ENCODE measurements at regions not wholly inside any gene's neighbourhood (a gene's known extent, or its start where the extent isn't known, plus 50 kb on each side); places are given as distances from the start of the nearest gene placed in this dataset.

DNA sequence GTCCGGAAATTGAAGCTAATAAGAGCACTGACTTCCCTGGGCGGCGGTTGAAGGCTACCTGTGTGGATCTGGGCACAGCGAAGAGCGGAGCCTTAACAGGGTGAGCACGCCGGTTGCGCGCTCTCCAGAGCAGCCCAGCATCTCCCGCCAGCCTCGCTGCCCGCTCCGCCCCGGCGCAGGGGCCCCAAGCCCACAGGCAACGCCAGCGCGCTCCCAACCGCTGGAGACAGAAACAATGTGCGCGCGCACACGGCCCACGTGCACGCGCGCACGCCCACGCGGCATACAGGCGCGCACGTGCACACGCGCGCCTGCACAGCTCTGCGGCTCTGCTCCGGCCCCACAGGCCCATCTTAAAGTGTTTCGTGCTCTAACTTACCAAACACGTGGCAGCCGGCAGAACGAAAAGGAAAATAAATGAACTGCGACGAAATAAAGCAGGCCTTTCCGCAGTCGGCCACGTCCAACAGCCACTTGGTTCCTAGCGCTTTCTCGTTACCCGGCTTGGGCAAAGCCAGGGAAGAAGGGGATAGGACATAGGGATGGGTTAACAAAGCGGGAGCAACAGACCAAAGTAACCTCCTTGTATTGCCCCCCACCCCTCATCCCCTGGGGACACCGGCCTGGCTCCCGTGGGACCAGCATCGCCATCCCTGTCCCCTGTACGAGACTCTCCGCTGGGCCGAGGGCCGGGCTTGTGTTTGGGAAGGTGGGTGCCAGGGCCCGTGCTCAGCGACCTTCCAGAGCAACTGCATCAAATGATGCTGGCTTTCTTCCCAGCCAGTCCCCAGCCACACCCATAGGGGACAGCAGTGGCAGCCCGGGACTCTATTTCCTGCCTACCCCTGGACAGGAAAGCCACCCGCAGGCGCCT, 203.7 kb downstream of the ABHD5 start:
- peak; percentile 9 to 36 (median 35) for DNase-seq (ENCODE audit: low read depth in 3 of 3)

GRCh38 chr3:43895573-43895972, 204.8 kb downstream of the ABHD5 start:
- DNase-seq (ENCODE audit: low read depth in 3 of 3) = no peak

DNA sequence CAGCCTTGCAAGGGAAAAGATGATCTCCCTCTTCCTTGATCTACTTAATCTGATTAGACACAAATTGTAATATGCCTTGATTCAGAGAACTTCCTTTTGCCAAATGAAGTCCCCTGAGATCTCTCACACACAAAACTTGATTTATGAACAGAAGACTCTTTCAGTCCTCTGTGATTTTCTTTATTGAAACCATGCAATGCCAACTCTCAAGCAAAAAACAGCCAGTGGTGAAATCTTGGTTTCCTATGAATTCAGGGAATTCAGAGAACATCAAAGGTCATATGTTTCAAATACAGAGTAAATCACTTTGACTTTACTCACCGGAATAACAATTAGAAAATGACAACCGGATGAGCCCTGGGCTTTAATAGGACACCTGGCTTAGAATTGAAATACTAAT, 211.7 kb downstream of the ABHD5 start:
- no peak for DNase-seq (ENCODE audit: low read depth in 3 of 3)

DNA sequence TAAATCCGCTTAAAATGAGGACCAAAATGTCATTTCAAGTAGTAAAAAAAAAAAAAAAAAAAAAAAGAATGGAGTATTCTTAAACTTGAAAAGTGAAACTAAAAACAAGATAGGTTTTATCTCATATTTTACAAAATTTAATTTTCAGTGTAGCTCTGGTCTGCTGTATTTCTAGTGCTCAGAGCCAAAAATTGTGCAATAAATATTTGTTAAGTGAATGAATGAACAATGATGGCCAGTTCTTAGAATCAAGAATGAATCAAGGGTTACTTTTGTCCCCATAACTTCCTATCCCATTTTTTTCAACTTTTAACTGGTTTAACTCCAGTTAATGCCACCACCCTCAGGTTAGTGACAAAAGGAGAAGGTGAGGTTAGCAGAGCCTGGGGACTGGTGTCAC, 214.4 kb downstream of the ABHD5 start:
- DNase-seq (ENCODE audit: low read depth in 3 of 3) = no peak

DNA sequence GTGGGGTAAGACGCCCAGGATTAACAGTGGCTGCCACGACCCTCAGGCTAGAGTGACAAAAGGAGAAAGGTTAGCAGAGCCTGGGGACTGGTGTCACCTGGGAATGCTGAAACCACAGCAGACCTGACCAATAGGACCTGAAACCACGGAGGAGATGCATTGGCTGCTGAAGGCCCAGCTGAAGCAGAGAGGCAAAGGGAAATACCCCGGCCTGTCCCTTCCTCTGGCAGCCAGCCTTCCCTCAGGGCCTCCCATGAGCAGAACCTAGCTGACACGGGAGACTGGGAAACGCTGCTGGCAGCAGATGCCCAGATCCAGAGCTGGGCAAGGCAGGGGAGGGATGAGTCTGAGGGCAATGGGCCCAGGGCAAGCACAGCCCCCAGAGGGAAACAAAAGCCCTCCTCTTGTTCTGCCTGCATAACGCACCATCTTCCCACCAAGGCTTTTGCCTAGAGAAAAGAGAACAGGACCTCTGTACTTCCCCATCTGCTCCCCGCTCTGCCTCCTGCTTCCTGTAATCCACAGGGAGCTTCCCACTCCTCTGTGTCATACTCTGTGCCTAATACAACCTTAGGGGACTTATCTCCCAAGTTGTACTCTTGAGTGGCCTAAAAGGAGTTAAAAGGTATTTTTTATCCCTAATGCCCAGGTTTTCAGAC, 216.2 kb downstream of the ABHD5 start:
- DNase-seq (ENCODE audit: low read depth in 3 of 3) = no peak

DNA sequence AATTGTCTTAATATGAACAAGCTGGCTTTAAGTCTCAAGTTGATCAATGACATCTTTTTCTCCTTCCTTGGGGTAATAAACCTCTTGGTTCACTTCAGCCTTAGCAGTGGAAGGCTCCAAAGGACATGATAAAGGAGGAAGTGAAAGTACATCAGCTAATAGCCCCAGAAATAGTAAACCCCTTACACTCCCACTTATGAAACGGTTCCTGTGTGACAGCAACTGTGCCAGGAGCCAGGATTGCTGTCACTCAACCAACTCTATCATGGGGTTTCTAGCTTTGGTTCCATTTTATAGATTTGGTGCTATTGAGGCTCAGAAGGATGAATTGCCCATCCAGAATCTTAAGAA, 216.7 kb downstream of the ABHD5 start:
- DNase-seq (ENCODE audit: low read depth in 3 of 3) = no peak

- no peak for DNase-seq (ENCODE audit: low read depth in 3 of 3)
Measured at GRCh38 chr3:43908456-43908855, 217.7 kb downstream of the ABHD5 start.

DNA sequence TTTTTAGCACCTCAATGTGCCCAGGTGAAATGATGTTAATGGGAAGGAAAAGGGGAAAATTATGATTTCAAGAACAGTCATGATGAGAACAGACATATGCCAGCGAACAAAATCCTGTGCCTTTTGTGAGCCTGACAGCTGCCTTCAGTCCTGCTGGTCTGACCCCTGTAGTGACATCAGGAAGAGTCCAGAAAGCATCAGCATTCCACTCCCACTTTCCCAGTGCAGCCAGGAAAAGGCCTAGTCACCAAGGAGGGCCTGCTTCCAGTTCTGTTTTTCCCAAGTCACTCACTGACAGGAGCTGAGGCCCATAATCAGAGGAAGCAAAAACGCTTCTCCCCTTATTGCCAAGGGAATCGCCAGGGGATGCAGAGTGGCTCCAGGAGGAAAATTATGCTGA, 218.4 kb downstream of the ABHD5 start:
- no peak for DNase-seq (ENCODE audit: low read depth in 3 of 3)

DNA sequence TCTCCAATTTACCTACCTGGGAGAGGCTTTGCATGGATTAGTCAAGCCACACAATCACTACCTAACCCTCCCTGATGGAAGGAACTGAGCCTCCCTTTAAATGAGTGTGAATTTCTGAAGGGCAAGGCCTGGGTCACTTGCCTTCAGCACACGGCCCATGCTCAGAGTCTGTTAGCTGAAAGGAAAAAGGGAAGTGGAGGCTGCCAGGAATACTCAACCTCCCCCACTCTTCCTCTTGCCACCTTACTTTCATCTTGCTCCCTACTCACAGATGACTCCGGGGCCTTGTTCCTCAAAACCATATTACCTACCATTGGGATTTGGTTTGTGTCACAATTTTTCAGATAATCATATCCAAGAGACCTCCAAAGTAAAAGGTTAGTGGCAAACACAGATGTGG, 220.0 kb downstream of the ABHD5 start:
- no peak for DNase-seq (ENCODE audit: low read depth in 3 of 3)

- no peak for DNase-seq (ENCODE audit: low read depth in 3 of 3)
Measured at GRCh38 chr3:43913036-43913948, 222.6 kb downstream of the ABHD5 start.

- DNase-seq (ENCODE audit: low read depth in 3 of 3) = no peak
Measured at GRCh38 chr3:43914269-43914668, 223.5 kb downstream of the ABHD5 start.

- no peak for DNase-seq (ENCODE audit: low read depth in 3 of 3)
Measured at GRCh38 chr3:43915546-43915945, 224.8 kb downstream of the ABHD5 start.

DNA sequence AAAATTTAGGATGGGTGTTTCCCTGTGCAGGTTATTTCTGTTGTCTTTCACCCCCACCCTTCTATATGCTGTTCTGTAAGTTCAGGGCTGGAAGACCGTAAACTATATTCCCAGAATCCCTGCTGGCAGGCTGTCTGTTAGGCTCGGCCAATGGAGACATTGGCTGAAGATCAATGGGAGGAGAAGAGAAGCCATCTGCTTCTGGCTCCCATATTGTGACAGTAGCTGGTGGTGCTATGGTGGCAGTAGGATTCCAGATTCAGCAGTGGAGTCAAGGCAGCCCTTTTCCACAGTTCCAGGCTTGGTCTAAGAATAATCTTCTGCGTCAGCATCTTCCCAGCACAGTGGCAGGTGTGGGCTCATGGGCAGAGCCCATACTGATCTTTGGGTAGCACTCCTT, 226.6 kb downstream of the ABHD5 start:
- no peak for DNase-seq (ENCODE audit: low read depth in 3 of 3)

- DNase-seq (ENCODE audit: low read depth in 3 of 3) = no peak
Measured at GRCh38 chr3:43919029-43919428, 228.3 kb downstream of the ABHD5 start.

DNA sequence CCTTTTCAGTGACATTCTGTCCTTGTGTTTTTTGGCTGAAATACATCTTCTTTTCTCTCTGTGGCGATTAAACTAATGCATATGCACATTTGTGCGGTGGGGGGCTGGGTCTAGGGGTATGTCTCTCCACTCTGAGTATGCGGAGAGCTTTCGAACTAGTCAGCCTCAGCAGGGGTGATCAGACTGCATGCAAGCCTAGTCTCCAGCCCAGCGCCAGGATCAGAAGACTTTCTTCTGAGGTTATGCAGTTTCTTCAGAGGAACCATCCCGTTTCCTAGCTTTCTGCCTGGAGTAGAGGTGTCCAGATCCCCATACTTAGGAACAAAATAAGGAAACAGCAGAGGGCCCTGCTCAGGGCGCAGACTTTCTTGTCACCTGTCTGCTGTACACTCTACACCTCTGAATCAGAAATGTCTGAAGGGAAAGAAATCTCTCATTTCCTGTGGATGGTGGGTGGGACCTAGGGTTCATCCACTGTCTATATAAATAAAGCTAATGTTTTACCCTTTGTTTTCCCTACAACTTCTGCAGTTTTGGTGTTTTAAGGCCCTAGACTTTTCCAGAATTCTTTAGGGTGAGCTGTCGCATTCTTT, 230.4 kb downstream of the ABHD5 start:
- DNase-seq (ENCODE audit: low read depth in 3 of 3) = no peak

GRCh38 chr3:43922374-43922773, 231.6 kb downstream of the ABHD5 start:
- no peak for DNase-seq (ENCODE audit: low read depth in 3 of 3)

DNA sequence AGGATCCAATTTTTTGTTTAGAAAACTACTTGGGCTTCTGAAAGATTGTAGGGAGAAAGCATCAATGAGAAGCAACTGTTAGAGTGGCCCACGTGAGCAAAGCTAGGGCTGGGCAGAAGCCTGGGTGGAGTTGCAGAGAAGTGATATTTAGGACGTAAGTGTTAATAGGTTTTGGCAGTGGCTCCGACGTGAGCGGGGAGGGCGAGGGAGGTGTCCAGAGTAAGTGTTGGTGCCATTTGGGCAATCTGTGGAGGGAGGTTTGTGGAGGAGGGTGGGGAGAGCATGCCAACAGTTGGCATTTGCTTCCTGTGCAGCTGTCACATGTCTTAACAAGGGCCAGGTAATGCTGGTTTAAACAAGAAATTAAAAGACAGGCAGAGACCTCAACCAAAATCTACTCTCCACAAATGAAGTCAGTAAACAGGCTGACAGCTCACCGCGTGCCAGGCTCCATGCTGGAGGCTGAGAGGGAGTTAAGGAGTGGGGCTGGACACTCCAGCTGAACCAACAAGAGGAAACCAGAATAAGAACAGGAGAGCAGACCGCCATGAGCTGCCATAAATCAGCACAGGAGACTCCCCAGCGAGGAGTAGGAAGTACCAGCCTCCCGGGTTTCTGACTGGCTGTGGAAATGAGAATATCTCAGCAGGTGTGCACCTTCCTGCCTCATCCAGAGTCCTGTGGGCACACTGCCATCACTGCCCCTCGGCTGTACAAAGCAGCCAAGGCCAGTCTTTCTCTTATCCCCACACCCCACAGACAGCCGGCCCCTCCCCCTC, 232.6 kb downstream of the ABHD5 start:
- DNase-seq (ENCODE audit: low read depth in 3 of 3) = no peak

DNA sequence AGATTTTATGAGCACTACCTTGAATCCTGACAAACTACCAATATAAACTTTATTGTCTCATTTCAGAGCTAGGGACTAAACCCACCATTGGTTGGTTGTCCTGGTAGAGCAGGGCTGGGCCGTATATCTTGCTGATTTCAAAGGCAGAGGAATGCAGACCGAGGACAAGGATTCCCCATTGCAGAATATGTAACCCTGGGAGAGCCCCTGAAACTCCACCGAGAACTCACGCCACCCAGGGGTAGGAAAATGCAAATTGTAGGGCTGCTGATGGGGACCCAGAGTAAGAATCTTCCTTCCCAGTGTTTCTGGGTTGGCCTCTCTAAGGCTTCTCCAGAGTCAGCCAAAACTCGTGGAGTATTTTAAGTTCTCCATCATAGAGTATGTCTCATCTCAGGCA, 235.3 kb downstream of the ABHD5 start:
- no peak for DNase-seq (ENCODE audit: low read depth in 3 of 3)

DNA sequence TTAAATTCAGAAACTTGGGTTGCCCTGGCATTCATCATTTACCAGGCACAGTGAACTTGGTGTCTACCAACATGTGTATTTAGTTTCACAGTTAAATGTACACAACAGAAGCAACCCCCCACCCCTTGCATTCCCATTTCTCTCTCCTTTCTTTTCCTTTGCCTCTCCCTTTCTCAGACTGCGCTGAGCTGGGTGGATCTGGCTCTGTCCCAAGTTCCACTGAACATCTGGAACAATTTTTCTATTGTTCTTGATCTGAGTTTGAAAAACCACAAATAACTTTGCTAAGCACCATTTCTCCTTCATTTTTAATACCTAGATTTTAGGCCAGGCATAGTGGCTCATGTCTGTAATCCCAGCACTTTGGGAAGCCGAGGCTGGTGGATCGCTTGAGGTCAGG, 242.2 kb downstream of the ABHD5 start:
- DNase-seq (ENCODE audit: low read depth in 3 of 3) = no peak

DNA sequence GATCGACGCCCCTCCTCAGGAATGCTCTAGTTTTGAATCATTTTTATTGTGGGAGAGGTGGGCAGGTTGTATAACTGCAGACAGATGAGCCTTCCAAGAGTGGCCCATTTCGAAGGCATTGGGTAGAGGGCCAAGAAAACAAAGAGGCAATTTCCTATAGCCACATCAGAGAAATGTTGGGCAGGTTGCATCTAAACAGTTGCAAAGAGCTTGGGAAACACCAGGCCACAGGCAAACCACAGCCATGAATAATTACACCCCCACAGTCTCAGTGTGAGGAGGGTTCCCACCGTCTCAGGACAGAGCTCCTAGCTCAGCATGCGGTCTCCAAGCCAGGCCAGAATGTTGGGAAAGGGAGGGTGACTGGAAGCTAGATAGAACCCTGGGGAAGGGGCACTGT, 257.3 kb downstream of the ABHD5 start:
- DNase-seq (ENCODE audit: low read depth in 3 of 3) = no peak

- DNase-seq (ENCODE audit: low read depth in 3 of 3) = no peak
Measured at GRCh38 chr3:43949594-43949993, 258.9 kb downstream of the ABHD5 start.

Measured in stimulated activated CD4-positive, alpha-beta T cell treated with anti-CD3 and anti-CD28 coated beads, TNF-alpha, amount 100 ng/mL, for 48 hours (primary cell).